Cardiac muscle cell (in vitro differentiated cells and primary cell): ENCODE measurements at regions not wholly inside any gene's neighbourhood (a gene's known extent, or its start where the extent isn't known, plus 50 kb on each side); places are given as distances from the start of the nearest gene placed in this dataset.
"Not testable (repeated sequence)": the region's sequence is repeated elsewhere in the genome, so short reads cannot be mapped to it uniquely, and the experiment has no call there.

Experiments used
- DNase-seq, 2 donors: peaks; one replicate each; pipeline versions ENCODE4 v3.0.0 to v3.0.0-alpha.2; 2010 to 2017; ENCODE audit warnings: low read depth in 1 of 2, low spot score in 1 of 2
- H3K27ac ChIP-seq: fragments of 200-600 bp; sonication (generic); 2 replicates; pipeline ENCODE4 v1.5.1; 2016
- H3K27me3 ChIP-seq: fragments of 200-600 bp; sonication (generic); 2 replicates; pipeline ENCODE4 v1.6.0; 2016; ENCODE audit warnings: control low read depth
- H3K36me3 ChIP-seq: fragments of 200-600 bp; sonication (generic); 2 replicates; pipeline ENCODE4 v1.5.1; 2016; ENCODE audit warnings: control low read depth
- H3K4me1 ChIP-seq: fragments of 200-600 bp; sonication (generic); 2 replicates; pipeline ENCODE4 v1.8.1; 2017; ENCODE audit warnings: low read depth, mild to moderate bottlenecking, mixed run types
- H3K4me3 ChIP-seq: fragments of 200-600 bp; sonication (generic); 2 replicates; pipeline ENCODE4 v1.5.1; 2016; ENCODE audit warnings: mild to moderate bottlenecking
- H3K9me3 ChIP-seq: fragments of 200-600 bp; sonication (generic); 2 replicates; pipeline ENCODE4 v1.5.1; 2017; ENCODE audit warnings: low read depth, mild to moderate bottlenecking, control low read depth
- CTCF ChIP-seq: IDR thresholded peaks from 2 replicates; pipeline ENCODE4 v1.5.1; 2012; ENCODE audit warnings: low read depth, mild to moderate bottlenecking, low read length

DNA sequence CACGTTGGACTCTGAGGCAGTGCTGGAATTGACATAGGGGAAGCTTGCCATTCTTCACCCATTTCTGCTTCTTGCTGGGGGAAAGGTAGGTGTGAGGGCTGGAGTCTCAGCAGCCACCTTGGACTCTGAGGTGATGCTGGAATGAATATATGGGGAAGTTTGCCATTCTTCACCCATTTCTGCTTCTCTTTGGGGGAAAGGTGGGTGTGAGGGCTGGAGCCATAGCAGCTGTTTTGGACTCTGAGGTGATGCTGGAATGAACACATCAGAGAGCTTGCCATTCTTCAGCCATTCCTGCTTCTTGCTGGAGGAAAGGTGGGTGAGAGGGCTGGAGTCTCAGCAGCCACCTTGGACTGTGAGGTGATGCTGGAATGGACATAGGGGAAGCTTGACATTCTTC is 115.1 kb downstream of the CRLF2 start:
- Histone ChIP-seq H3K4me1 (no peaks in the 10 kb centered on the region), H3K36me3 (no peaks in the 10 kb centered on the region), H3K4me3 (no peak overlapping the region), H3K27me3 (no peaks in the 10 kb centered on the region), H3K27ac (no peak overlapping the region), H3K9me3 (no peaks in the 10 kb centered on the region)
- DNase-seq: no peak
- TF ChIP-seq CTCF: no peak

GRCh38 chrX:1094566-1095333 is 117.7 kb downstream of the CRLF2 start:
- no peak overlapping the region for H3K27ac ChIP-seq
- TF ChIP-seq CTCF: no peak

DNA sequence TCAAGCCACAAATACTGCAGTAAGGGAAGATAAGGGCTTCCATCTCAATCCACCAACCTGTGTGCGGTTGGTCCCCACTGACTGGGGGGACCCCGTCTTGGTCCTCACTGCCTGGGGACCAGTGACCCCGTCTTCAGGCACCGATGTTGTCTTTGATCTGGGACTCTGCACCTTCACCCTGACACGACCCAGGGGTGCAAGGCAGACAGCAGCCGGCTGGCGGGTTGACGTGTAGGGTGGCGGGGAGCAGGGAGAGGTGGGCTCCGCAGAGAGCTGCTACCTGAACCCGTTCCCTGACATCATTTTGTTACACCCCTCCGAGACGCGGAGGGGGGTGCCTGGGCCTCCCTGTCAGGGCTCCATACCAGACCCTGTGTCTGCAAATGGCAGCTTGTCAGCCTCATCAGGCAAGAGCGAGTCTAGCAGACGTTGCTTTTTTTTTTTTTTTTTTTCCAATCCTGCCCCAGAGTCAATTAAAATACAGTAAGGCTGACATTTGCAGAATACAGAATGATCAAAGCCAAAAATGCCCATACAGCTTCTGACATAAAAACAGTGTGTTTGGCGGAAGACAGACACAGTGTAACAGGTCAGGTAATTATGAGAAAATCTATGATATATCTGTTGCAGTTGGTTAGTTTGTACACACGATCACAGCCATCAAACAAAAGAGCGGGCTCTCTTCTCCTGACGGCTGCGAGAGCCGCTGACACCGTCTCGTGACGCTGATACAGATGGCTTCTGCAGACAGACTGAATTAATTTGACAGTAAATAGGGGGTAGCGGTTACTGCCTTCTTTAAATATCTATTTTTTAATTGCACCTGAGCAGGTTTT is 118.6 kb downstream of the CRLF2 start:
- Histone ChIP-seq H3K36me3 (no peaks in the 10 kb centered on the region), H3K4me3 (no peak overlapping the region), H3K27ac (no peak overlapping the region), H3K9me3 (no peaks in the 10 kb centered on the region), H3K27me3 (no peaks in the 10 kb centered on the region), H3K4me1 (no peaks in the 10 kb centered on the region)
- no peak for DNase-seq
- no peak for TF ChIP-seq CTCF

More at GRCh38 chrX:1094566-1095333, 117.7 kb downstream of the CRLF2 start:
- Histone ChIP-seq H3K36me3 (no peaks in the 10 kb centered on the region), H3K4me1 (no peaks in the 10 kb centered on the region), H3K27me3 (no peaks in the 10 kb centered on the region), H3K9me3 (no peaks in the 10 kb centered on the region), H3K4me3 (no peak overlapping the region)
- DNase-seq: no peak

- no peak for TF ChIP-seq CTCF
- H3K36me3 ChIP-seq: no peaks in the 10 kb centered on the region
- H3K4me3 ChIP-seq: no peak overlapping the region
- no peaks in the 10 kb centered on the region for H3K9me3 ChIP-seq
- no peak overlapping the region for H3K27ac ChIP-seq
- DNase-seq: no peak
- H3K4me1 ChIP-seq: no peaks in the 10 kb centered on the region
- H3K27me3 ChIP-seq: no peaks in the 10 kb centered on the region
These were observed 119.3 kb downstream of the CRLF2 start for GRCh38 chrX:1093121-1093520.

DNA sequence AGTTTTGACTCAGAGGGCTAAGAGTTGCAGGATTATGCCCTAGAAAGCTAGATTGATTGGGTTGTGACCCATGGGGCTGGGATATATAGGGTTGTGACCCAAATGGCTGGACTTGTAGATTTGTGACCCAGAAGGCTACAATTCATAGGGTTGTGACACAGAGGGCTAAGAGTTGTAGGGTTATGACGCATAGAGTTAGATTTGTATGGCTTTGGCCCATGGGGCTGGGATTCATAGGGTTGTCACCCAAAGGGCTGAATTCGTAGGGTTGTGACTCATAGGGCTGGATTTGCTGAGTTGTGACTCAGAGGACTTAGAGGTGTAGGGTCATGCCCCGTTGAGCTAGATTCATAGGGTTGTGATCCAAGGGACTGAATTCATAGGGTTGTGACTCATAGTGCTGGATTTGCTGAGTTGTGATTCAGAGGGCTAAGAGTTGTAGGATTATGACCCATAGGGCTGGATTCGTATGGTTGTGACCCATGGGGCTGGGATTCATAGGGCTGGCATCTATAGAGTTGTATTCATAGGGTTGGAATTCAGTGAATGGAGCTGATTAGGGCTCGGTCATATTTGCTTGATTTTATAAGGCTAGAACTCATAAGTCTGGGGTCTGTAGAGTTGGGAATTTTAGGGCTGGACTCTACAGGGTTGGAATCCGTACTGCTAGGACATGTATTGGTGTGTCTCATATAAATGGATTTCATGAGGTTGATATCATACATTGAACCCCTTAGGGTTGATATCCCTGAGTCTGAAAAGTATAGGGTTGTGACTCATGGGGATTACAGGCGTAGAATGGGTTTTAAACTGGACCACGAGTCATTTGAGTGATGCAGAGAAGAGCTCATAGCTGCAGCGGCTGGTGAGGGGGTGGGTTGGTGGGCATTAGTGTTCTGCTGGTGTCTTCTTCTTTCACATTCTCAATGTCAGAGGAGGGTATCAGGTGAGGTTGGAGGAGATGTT is 125.7 kb downstream of the CRLF2 start:
- no peak overlapping the region for H3K27ac ChIP-seq
- no peaks in the 10 kb centered on the region for H3K4me1 ChIP-seq
- H3K9me3 ChIP-seq: no peaks in the 10 kb centered on the region
- no peak for TF ChIP-seq CTCF
- no peak for DNase-seq
- no peaks in the 10 kb centered on the region for H3K27me3 ChIP-seq
- H3K36me3 ChIP-seq: no peaks in the 10 kb centered on the region
- H3K4me3 ChIP-seq: no peak overlapping the region

GRCh38 chrX:1085871-1086270 is 126.6 kb downstream of the CRLF2 start:
- not testable (repeated sequence) for H3K36me3 ChIP-seq, H3K27me3 ChIP-seq, H3K4me3 ChIP-seq, H3K4me1 ChIP-seq, H3K9me3 ChIP-seq, H3K27ac ChIP-seq, DNase-seq
